Breast epithelium (tissue), 4 donors: ENCODE measurements at regions not wholly inside any gene's neighbourhood (a gene's known extent, or its start where the extent isn't known, plus 50 kb on each side); places are given as distances from the start of the nearest gene placed in this dataset.

Source experiments
- DNase-seq, 2 donors: peaks; one replicate each; pipeline ENCODE4 v3.0.0-alpha.2; 2019; ENCODE audit warnings: low spot score in 2 of 2
- H3K27ac ChIP-seq, 2 donors: fragments of 200-600 bp; sonication (generic) in 1 of 2; one replicate each; pipeline ENCODE4 v1.5.1; 2016 to 2019; ENCODE audit warnings: mild to moderate bottlenecking in 1 of 2
- H3K27me3 ChIP-seq, 2 donors: fragments of 200-600 bp; sonication (generic) in 1 of 2; one replicate each; pipeline versions ENCODE4 v1.5.1 to v1.6.0; 2017 to 2019; ENCODE audit warnings: control low read depth in 1 of 2, mild to moderate bottlenecking in 1 of 2
- H3K36me3 ChIP-seq: fragments of 200-600 bp; one replicate; pipeline ENCODE4 v1.5.1; 2019
- H3K4me1 ChIP-seq, 2 donors: fragments of 200-600 bp; sonication (generic); one replicate each; pipeline ENCODE4 v1.5.1; 2016 to 2019; ENCODE audit warnings: control low read depth in 1 of 2
- H3K4me3 ChIP-seq, 3 donors: fragments of 200-600 bp; sonication (generic); 1 replicate in 2 of 3; 2 replicates in 1 of 3; pipeline ENCODE4 v1.5.1; 2016 to 2019; ENCODE audit warnings: mild to moderate bottlenecking in 3 of 3, moderate library complexity in 2 of 3
- H3K9me3 ChIP-seq, 2 donors: fragments of 200-600 bp; sonication (generic) in 1 of 2; one replicate each; pipeline ENCODE4 v1.5.1; 2016 to 2019; ENCODE audit warnings: control low read depth in 1 of 2
- POLR2A ChIP-seq: fragments of 450-650 bp; IDR thresholded peaks from one replicate; pipeline ENCODE4 v1.6.1; 2016; ENCODE audit warnings: antibody characterized with exemption, mild to moderate bottlenecking, moderate library complexity
- POLR2AphosphoS5 ChIP-seq, 3 donors: sonication (generic); formaldehyde crosslinking; IDR thresholded peaks; one replicate each; pipeline ENCODE4 v1.6.1; 2017; ENCODE audit warnings: antibody characterized with exemption in 3 of 3
- intact Hi-C: fragments of 100-400 bp; cut with DNase I; formaldehyde crosslinking; loops from one replicate; pipeline ENCODE4 v1.15.1; 2023; ENCODE audit warnings: low total_unique reads
- TF ChIP-seq, protein P1 (sequence below), 3 donors: fragments of 450-650 bp; IDR thresholded peaks; one replicate each; pipeline ENCODE4 v1.5.1; 2016 to 2017; ENCODE audit warnings: antibody characterized with exemption in 3 of 3, mild to moderate bottlenecking in 3 of 3, moderate library complexity in 3 of 3

GRCh38 chr10:33107953-33108352 lies 149.9 kb upstream of the ITGB1 start:
- TF ChIP-seq POLR2AphosphoS5 (IDR thresholded peaks at IDR 0.05) (no peak), POLR2A (no peak)
- TF ChIP-seq, protein P1, sequence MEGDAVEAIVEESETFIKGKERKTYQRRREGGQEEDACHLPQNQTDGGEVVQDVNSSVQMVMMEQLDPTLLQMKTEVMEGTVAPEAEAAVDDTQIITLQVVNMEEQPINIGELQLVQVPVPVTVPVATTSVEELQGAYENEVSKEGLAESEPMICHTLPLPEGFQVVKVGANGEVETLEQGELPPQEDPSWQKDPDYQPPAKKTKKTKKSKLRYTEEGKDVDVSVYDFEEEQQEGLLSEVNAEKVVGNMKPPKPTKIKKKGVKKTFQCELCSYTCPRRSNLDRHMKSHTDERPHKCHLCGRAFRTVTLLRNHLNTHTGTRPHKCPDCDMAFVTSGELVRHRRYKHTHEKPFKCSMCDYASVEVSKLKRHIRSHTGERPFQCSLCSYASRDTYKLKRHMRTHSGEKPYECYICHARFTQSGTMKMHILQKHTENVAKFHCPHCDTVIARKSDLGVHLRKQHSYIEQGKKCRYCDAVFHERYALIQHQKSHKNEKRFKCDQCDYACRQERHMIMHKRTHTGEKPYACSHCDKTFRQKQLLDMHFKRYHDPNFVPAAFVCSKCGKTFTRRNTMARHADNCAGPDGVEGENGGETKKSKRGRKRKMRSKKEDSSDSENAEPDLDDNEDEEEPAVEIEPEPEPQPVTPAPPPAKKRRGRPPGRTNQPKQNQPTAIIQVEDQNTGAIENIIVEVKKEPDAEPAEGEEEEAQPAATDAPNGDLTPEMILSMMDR (IDR thresholded peaks at IDR 0.05) = no peak
- Histone ChIP-seq H3K36me3 (no peaks in the 10 kb centered on the region), H3K27me3 (no peaks in the 10 kb centered on the region), H3K4me1 (no peaks in the 10 kb centered on the region), H3K27ac (no peak overlapping the region), H3K4me3 (no peak overlapping the region), H3K9me3 (no peaks in the 10 kb centered on the region)
- no peak for DNase-seq
- intact Hi-C loops = no loop called here

DNA sequence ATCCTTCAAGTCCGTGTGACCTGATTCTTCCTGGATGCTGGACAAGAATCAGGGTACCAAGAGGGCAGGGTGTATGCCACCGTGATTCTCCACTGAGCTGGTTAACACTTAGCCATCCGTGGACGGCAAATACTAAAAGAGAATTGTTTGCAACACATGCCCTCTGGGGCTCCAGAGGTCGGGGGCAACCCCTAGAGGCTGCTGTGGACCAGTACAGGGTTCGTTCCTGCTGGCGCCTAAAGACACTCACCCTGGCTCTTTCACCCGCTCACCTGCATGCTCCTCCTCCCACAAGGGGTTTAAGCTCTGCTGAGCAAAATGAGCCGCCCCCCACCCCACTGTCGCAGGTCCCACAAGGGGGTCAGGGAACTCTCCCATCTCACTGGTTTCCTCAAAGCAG lies 148.7 kb upstream of the ITGB1 start:
- no peak for DNase-seq
- Histone ChIP-seq H3K9me3 (no peaks in the 10 kb centered on the region), H3K27ac (no peak overlapping the region), H3K36me3 (no peaks in the 10 kb centered on the region), H3K4me1 (no peaks in the 10 kb centered on the region), H3K4me3 (no peak overlapping the region), H3K27me3 (no peaks in the 10 kb centered on the region)
- no peak for TF ChIP-seq POLR2AphosphoS5 (IDR thresholded peaks at IDR 0.05)
- TF ChIP-seq, protein P1 (IDR thresholded peaks at IDR 0.05) = no peak
- TF ChIP-seq POLR2A = no peak
- intact Hi-C loops = no loop called here

- Histone ChIP-seq H3K9me3 (no peaks in the 10 kb centered on the region), H3K36me3 (no peaks in the 10 kb centered on the region), H3K4me1 (no peaks in the 10 kb centered on the region), H3K27me3 (no peaks in the 10 kb centered on the region), H3K4me3 (no peak overlapping the region), H3K27ac (no peak overlapping the region)
- intact Hi-C loops = no loop called here
- DNase-seq = no peak
- TF ChIP-seq, protein P1 (IDR thresholded peaks at IDR 0.05) = no peak
- TF ChIP-seq POLR2A (no peak), POLR2AphosphoS5 (IDR thresholded peaks at IDR 0.05) (no peak)
Measured at GRCh38 chr10:33103863-33104379, 145.9 kb upstream of the ITGB1 start.

DNA sequence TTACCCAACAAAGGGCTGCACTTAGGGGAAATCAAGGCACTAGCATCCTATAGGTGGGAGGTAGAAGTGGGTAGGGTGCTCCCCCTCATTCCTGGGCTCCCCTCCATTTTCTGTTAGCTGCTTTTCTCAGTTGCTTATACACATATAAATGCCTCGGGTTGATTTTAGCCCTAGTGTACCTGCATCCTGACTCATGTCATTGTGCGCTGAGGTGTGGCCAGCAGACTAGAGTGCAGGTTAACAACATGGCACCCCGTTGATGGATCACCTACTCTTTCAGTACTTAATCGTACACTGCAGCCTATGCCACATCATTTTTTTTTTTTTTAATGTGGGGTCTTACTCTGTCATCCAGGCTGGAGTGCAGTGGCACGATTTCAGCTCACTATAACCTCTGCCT lies 144.0 kb upstream of the ITGB1 start:
- no peak for DNase-seq
- Histone ChIP-seq H3K9me3 (no peaks in the 10 kb centered on the region), H3K36me3 (no peaks in the 10 kb centered on the region), H3K27ac (no peak overlapping the region), H3K4me3 (no peak overlapping the region), H3K27me3 (no peaks in the 10 kb centered on the region), H3K4me1 (no peaks in the 10 kb centered on the region)
- intact Hi-C loops = no loop called here
- TF ChIP-seq POLR2AphosphoS5 (IDR thresholded peaks at IDR 0.05) (no peak), POLR2A (no peak)
- TF ChIP-seq, protein P1 (IDR thresholded peaks at IDR 0.05) = no peak

GRCh38 chr10:33101392-33101787 lies 143.4 kb upstream of the ITGB1 start:
- no peak for DNase-seq
- TF ChIP-seq POLR2AphosphoS5 (IDR thresholded peaks at IDR 0.05) (no peak), POLR2A (no peak)
- TF ChIP-seq, protein P1 (IDR thresholded peaks at IDR 0.05) = no peak

More at GRCh38 chr10:33101392-33101787, 143.4 kb upstream of the ITGB1 start:
- Histone ChIP-seq H3K4me1 (no peaks in the 10 kb centered on the region), H3K27me3 (no peaks in the 10 kb centered on the region), H3K9me3 (no peaks in the 10 kb centered on the region), H3K36me3 (no peaks in the 10 kb centered on the region), H3K4me3 (no peak overlapping the region), H3K27ac (no peak overlapping the region)
- intact Hi-C loops = no loop called here
